ENCODE measurements at regions not wholly inside any gene's neighbourhood (a gene's known extent, or its start where the extent isn't known, plus 50 kb on each side); places are given as distances from the start of the nearest gene placed in this dataset.

DNA sequence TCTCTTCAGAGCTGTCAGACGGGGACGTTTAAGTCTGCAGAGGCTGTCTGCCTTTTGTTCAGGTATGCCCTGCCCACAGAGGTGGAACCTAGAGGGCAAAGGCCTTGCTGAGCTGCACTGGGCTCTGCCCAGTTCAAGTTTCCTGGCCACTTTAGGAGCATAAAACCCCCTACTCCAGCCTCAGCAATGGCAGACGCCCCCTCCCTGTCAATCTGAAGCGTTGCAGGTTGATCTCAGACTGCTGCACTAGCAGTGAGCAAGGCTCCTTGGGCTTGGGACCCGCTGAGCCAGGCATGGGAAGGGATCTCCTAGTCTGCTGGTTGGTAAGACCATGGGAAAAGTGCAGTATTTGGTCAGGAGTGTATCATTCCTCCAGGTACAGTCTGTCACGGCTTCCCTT is 66.6 kb upstream of the TP53I11 start:
- TF ChIP-seq, protein P1, sequence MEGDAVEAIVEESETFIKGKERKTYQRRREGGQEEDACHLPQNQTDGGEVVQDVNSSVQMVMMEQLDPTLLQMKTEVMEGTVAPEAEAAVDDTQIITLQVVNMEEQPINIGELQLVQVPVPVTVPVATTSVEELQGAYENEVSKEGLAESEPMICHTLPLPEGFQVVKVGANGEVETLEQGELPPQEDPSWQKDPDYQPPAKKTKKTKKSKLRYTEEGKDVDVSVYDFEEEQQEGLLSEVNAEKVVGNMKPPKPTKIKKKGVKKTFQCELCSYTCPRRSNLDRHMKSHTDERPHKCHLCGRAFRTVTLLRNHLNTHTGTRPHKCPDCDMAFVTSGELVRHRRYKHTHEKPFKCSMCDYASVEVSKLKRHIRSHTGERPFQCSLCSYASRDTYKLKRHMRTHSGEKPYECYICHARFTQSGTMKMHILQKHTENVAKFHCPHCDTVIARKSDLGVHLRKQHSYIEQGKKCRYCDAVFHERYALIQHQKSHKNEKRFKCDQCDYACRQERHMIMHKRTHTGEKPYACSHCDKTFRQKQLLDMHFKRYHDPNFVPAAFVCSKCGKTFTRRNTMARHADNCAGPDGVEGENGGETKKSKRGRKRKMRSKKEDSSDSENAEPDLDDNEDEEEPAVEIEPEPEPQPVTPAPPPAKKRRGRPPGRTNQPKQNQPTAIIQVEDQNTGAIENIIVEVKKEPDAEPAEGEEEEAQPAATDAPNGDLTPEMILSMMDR (IDR thresholded peaks at IDR 0.05; ENCODE audit: borderline replicate concordance, extremely low read depth, low read length, poor library complexity, severe bottlenecking), result peak; percentile 11
- TF ChIP-seq EZH2 (IDR thresholded peaks at IDR 0.05; ENCODE audit: borderline replicate concordance, low read depth, low read length, severe bottlenecking), result no peak

Data from DND-41 (cell line).